Mammary epithelial cell (primary cell): ENCODE measurements at regions not wholly inside any gene's neighbourhood (a gene's known extent, or its start where the extent isn't known, plus 50 kb on each side); places are given as distances from the start of the nearest gene placed in this dataset.

ENCODE experiments used
- CTCF ChIP-seq, 2 donors: IDR thresholded peaks in 1 of 2; conservative IDR thresholded peaks in 1 of 2; 2 replicates each; pipeline ENCODE4 v1.5.1; 2011 to 2012; ENCODE audit warnings: inconsistent platforms in 2 of 2, low read length in 2 of 2, mild to moderate bottlenecking in 2 of 2, control low read depth in 1 of 2, low read depth in 1 of 2; ENCODE audit not compliant: insufficient read depth in 1 of 2; ENCODE audit errors: extremely low read depth in 1 of 2
- EZH2 ChIP-seq: IDR thresholded peaks from 2 replicates; pipeline ENCODE4 v1.6.1; 2012; ENCODE audit warnings: low read length, inconsistent platforms, borderline replicate concordance

- TF ChIP-seq CTCF (conservative IDR thresholded peaks at IDR 0.05 in 1 of 2, IDR thresholded peaks at IDR 0.05 in 1 of 2; ENCODE audit: extremely low read depth in 1 of 2, insufficient read depth in 1 of 2, low read depth in 1 of 2, low read length in 2 of 2): no peak
- TF ChIP-seq EZH2: no peak
Observed at GRCh38 chr4:34953145-34953799, 1291.0 kb downstream of the ARAP2 start.
